Stimulated activated CD8-positive, alpha-beta memory T cell treated with anti-CD3 and anti-CD28 coated beads, Interleukin-12 subunit alpha, Interleukin-12 subunit beta, amount 100 ng/mL, for 1 hour (primary cell): ENCODE measurements at regions not wholly inside any gene's neighbourhood (a gene's known extent, or its start where the extent isn't known, plus 50 kb on each side); places are given as distances from the start of the nearest gene placed in this dataset.

Source experiments
- DNase-seq: peaks from one replicate; pipeline ENCODE4 v3.0.0-alpha.2; 2020; ENCODE audit warnings: low read depth

- no peak for DNase-seq
These were observed 54.1 kb downstream of the IRF2BPL start for GRCh38 chr14:76974365-76974764.

GRCh38 chr14:76971549-76971948, 57.0 kb downstream of the IRF2BPL start:
- no peak for DNase-seq

- no peak for DNase-seq
These were observed 59.9 kb downstream of the IRF2BPL start for GRCh38 chr14:76968621-76969063.

GRCh38 chr14:76967788-76968187, 60.7 kb downstream of the IRF2BPL start:
- no peak for DNase-seq

- no peak for DNase-seq
These were observed 63.3 kb downstream of the IRF2BPL start for GRCh38 chr14:76965232-76965631.

GRCh38 chr14:76964695-76965094, 63.8 kb downstream of the IRF2BPL start:
- DNase-seq: no peak

- no peak for DNase-seq
These were observed 65.1 kb downstream of the IRF2BPL start for GRCh38 chr14:76963372-76963771.

GRCh38 chr14:76962303-76962660, 66.2 kb downstream of the IRF2BPL start:
- no peak for DNase-seq

GRCh38 chr14:76961631-76962302, 66.7 kb downstream of the IRF2BPL start:
- DNase-seq: peak; percentile 93

GRCh38 chr14:76958980-76959710, 69.4 kb downstream of the IRF2BPL start:
- DNase-seq: no peak

- no peak for DNase-seq
These were observed 70.2 kb downstream of the IRF2BPL start for GRCh38 chr14:76958020-76958979.

GRCh38 chr14:76957224-76957891, 71.2 kb downstream of the IRF2BPL start:
- DNase-seq: no peak

- DNase-seq: peak; percentile 72
These were observed 72.0 kb downstream of the IRF2BPL start for GRCh38 chr14:76956316-76957090.

- peak; percentile 24 for DNase-seq
These were observed 72.8 kb downstream of the IRF2BPL start for GRCh38 chr14:76955575-76956315.

- no peak for DNase-seq
These were observed 73.9 kb downstream of the IRF2BPL start for GRCh38 chr14:76954394-76955190.

- no peak for DNase-seq
These were observed 75.1 kb downstream of the IRF2BPL start for GRCh38 chr14:76953311-76953945.

GRCh38 chr14:76951166-76951565, 77.3 kb downstream of the IRF2BPL start:
- no peak for DNase-seq

- no peak for DNase-seq
These were observed 78.2 kb downstream of the IRF2BPL start for GRCh38 chr14:76950055-76951020.
